ENCODE measurements at regions not wholly inside any gene's neighbourhood (a gene's known extent, or its start where the extent isn't known, plus 50 kb on each side); places are given as distances from the start of the nearest gene placed in this dataset.

DNA sequence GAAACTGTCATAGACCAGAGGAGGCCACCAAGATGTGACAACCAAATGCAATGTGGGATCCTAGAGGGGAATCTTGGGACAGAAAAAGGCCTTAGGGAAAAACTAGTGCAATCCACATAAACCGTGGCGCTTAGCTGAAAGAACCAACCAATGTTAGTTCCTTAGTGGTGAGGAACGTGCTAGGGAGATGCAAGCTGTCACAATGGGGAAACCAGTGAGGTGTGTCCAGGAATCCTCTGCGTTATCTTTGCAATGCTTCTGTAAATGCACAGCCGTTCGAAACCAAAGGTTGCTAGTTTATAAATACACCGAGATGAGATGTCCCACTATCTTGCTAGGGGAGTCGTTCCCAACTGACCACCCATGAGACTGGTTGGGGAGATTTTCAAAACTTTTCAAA is 157.0 kb upstream of the ID2 start:
- H3K27ac ChIP-seq (ENCODE audit: low read depth, low read length) = no peak overlapping the region
- H4K20me1 ChIP-seq (ENCODE audit: insufficient read depth) = no peaks in the 10 kb centered on the region
- ChIA-PET RAD21 (ENCODE audit: low non-redundant PET in 1 of 2, low total read pairs in 2 of 2, uncharacterized antibody in 2 of 2, unreplicated experiment in 2 of 2) (no interaction called here), CTCF (no interaction called here), POLR2A (interaction anchor here (1.1 to 1.5 kb wide), 2 partner anchors 155 to 157 kb away, joined by 3 to 4 read pairs; partner anchors contain the start of gene ID2)
- no peak for TF ChIP-seq ELF1 (IDR thresholded peaks at IDR 0.05; ENCODE audit: borderline replicate concordance, low read depth)
- no peak for TF ChIP-seq ZNF274 (IDR thresholded peaks at IDR 0.05; ENCODE audit: low read depth, low read length)
- no peak for TF ChIP-seq CBX3 (IDR thresholded peaks at IDR 0.05; ENCODE audit: low read depth)
- TF ChIP-seq POLR2AphosphoS5 (IDR thresholded peaks at IDR 0.05; ENCODE audit: low read depth, low read length) = no peak
- no peak for TF ChIP-seq TCF7L2 (IDR thresholded peaks at IDR 0.05; ENCODE audit: borderline replicate concordance, extremely low read depth, insufficient read depth, insufficient read length)
- no peak for TF ChIP-seq POLR2A (IDR thresholded peaks at IDR 0.05; ENCODE audit: borderline replicate concordance, extremely low read depth, insufficient read depth, insufficient read length)
- TF ChIP-seq, protein P1, sequence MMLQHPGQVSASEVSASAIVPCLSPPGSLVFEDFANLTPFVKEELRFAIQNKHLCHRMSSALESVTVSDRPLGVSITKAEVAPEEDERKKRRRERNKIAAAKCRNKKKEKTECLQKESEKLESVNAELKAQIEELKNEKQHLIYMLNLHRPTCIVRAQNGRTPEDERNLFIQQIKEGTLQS (IDR thresholded peaks at IDR 0.05) = no peak
- TF ChIP-seq ZFX (IDR thresholded peaks at IDR 0.05) = no peak
- H3K4me2 ChIP-seq (ENCODE audit: low read length) = no peak overlapping the region
- no peak overlapping the region for H3K4me3 ChIP-seq (replicated peaks in 1 of 2; ENCODE audit: low read depth in 1 of 2, low read length in 2 of 2)
- peaks cover 8% of the 10 kb centered on the region in 2 experiments; a peak in 3 of 4 replicates for H3K4me1 ChIP-seq (ENCODE audit: control insufficient read depth in 1 of 2, insufficient read depth in 2 of 2, low read length in 2 of 2)
- no peak overlapping the region for H2AFZ ChIP-seq (ENCODE audit: low read depth, low read length, poor library complexity, severe bottlenecking)
- DNase-seq (ENCODE audit: low read depth, low spot score) (no peak), ATAC-seq (no peak)
- no TSS peak for BruUV-seq (replicated peaks)
- intact Hi-C loops (cut with micrococcal nuclease) = loop anchor here (1.0 kb wide), 1 partner anchor 161 kb away; no protein-coding TSS in a partner anchor
- H3K27me3 ChIP-seq (ENCODE audit: insufficient read depth, low read length) = no peaks in the 10 kb centered on the region
- no peak overlapping the region for H3K9ac ChIP-seq (ENCODE audit: low read length)
- H3K79me2 ChIP-seq (ENCODE audit: insufficient read depth, low read length) = no peaks in the 10 kb centered on the region
- H3K36me3 ChIP-seq (ENCODE audit: control insufficient read depth in 1 of 2, insufficient read depth in 2 of 2, low read length in 2 of 2) = no peaks in the 10 kb centered on the region
- H3K9me2 ChIP-seq (ENCODE audit: insufficient read depth) = no peaks in the 10 kb centered on the region
- no peaks in the 10 kb centered on the region for H3K9me3 ChIP-seq (ENCODE audit: control insufficient read depth in 1 of 2, insufficient read depth in 1 of 2, low read depth in 1 of 2, low read length in 2 of 2)

DNA sequence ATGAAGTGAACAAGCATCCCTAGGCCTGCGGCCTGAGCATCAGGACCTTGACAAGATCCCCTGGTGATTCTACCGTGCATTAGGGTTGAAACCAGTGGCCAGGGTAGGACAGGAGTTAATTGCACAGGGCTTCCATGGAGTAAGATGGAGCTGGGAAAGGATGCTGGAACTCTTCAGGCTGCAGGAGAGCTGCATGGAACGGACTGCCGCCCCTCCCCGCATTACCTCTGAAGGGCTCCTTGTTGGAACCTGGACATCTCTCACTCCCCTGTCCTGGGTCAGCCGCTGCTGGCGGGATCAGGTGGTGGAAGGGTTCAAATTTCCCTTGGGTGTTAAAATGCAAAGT is 156.6 kb upstream of the ID2 start:
- CTCF ChIA-PET = no interaction called here
- H2AFZ ChIP-seq (ENCODE audit: low read depth, low read length, poor library complexity, severe bottlenecking) = no peak overlapping the region
- POLR2A ChIA-PET = interaction anchor here (1.1 to 1.5 kb wide), 2 partner anchors 154 to 157 kb away, joined by 3 to 4 read pairs; partner anchors contain the start of gene ID2
- BruUV-seq (replicated peaks) = no TSS peak
- peaks cover 8% of the 10 kb centered on the region in 2 experiments; a peak in 3 of 4 replicates for H3K4me1 ChIP-seq (ENCODE audit: control insufficient read depth in 1 of 2, insufficient read depth in 2 of 2, low read length in 2 of 2)
- DNase-seq (ENCODE audit: low read depth, low spot score) (no peak), ATAC-seq (peak; percentile 9; the same call in 1 of the 2 replicates)
- H3K9ac ChIP-seq (ENCODE audit: low read length) = no peak overlapping the region
- no peaks in the 10 kb centered on the region for H3K9me2 ChIP-seq (ENCODE audit: insufficient read depth)
- no peaks in the 10 kb centered on the region for H4K20me1 ChIP-seq (ENCODE audit: insufficient read depth)
- no peak overlapping the region for H3K27ac ChIP-seq (ENCODE audit: low read depth, low read length)
- intact Hi-C loops (cut with micrococcal nuclease) = loop anchor here (1.0 kb wide), 1 partner anchor 161 kb away; no protein-coding TSS in a partner anchor
- H3K27me3 ChIP-seq (ENCODE audit: insufficient read depth, low read length) = no peaks in the 10 kb centered on the region
- H3K4me2 ChIP-seq (ENCODE audit: low read length) = no peak overlapping the region
- RAD21 ChIA-PET (ENCODE audit: low non-redundant PET in 1 of 2, low total read pairs in 2 of 2, uncharacterized antibody in 2 of 2, unreplicated experiment in 2 of 2) = no interaction called here
- no peaks in the 10 kb centered on the region for H3K79me2 ChIP-seq (ENCODE audit: insufficient read depth, low read length)
- no peak overlapping the region for H3K4me3 ChIP-seq (replicated peaks in 1 of 2; ENCODE audit: low read depth in 1 of 2, low read length in 2 of 2)
- no peaks in the 10 kb centered on the region for H3K9me3 ChIP-seq (ENCODE audit: control insufficient read depth in 1 of 2, insufficient read depth in 1 of 2, low read depth in 1 of 2, low read length in 2 of 2)
- no peaks in the 10 kb centered on the region for H3K36me3 ChIP-seq (ENCODE audit: control insufficient read depth in 1 of 2, insufficient read depth in 2 of 2, low read length in 2 of 2)
- TF ChIP-seq ZFX (IDR thresholded peaks at IDR 0.05) (no peak), TCF7L2 (IDR thresholded peaks at IDR 0.05; ENCODE audit: borderline replicate concordance, extremely low read depth, insufficient read depth, insufficient read length) (no peak), CEBPB (IDR thresholded peaks at IDR 0.05; ENCODE audit: low read depth) (no peak), CBX3 (IDR thresholded peaks at IDR 0.05; ENCODE audit: low read depth) (no peak), POLR2A (IDR thresholded peaks at IDR 0.05; ENCODE audit: borderline replicate concordance, extremely low read depth, insufficient read depth, insufficient read length) (no peak), YY1 (IDR thresholded peaks at IDR 0.05; ENCODE audit: extremely low read depth, insufficient replicate concordance, low read depth, low read length) (no peak), SP1 (IDR thresholded peaks at IDR 0.05; ENCODE audit: low read depth) (no peak), EGR1 (IDR thresholded peaks at IDR 0.05; ENCODE audit: low read depth) (no peak), JUND (IDR thresholded peaks at IDR 0.05) (no peak)
- TF ChIP-seq, protein P2, sequence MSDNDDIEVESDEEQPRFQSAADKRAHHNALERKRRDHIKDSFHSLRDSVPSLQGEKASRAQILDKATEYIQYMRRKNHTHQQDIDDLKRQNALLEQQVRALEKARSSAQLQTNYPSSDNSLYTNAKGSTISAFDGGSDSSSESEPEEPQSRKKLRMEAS (IDR thresholded peaks at IDR 0.05) = no peak
- TF ChIP-seq, protein P3, sequence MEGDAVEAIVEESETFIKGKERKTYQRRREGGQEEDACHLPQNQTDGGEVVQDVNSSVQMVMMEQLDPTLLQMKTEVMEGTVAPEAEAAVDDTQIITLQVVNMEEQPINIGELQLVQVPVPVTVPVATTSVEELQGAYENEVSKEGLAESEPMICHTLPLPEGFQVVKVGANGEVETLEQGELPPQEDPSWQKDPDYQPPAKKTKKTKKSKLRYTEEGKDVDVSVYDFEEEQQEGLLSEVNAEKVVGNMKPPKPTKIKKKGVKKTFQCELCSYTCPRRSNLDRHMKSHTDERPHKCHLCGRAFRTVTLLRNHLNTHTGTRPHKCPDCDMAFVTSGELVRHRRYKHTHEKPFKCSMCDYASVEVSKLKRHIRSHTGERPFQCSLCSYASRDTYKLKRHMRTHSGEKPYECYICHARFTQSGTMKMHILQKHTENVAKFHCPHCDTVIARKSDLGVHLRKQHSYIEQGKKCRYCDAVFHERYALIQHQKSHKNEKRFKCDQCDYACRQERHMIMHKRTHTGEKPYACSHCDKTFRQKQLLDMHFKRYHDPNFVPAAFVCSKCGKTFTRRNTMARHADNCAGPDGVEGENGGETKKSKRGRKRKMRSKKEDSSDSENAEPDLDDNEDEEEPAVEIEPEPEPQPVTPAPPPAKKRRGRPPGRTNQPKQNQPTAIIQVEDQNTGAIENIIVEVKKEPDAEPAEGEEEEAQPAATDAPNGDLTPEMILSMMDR (IDR thresholded peaks at IDR 0.05 in 2 of 3, conservative IDR thresholded peaks at IDR 0.05 in 1 of 3; ENCODE audit: borderline replicate concordance in 1 of 3, insufficient read depth in 1 of 3, low read depth in 2 of 3, low read length in 2 of 3) = no peak
